ENCODE measurements at regions not wholly inside any gene's neighbourhood (a gene's known extent, or its start where the extent isn't known, plus 50 kb on each side); places are given as distances from the start of the nearest gene placed in this dataset.

DNA sequence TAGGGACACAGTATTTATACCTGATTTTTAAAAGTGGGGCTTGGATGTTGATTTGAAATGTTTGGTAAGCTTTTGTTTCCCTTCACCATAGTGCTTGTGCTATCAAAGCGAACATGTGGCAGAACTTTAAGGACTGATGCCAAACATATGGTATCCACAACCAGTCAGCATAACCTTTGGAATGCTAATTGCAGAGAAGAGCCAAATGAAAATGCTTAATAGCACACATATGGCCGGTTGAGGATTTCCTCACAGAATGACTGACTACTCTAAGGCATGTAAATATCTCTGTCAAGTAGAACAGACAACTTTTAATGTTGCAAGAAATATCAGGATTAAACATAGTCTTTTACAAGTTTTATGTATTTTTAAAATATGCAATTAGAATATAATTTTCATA lies 120.9 kb upstream of the COL3A1 start:
- no peak for DNase-seq

GRCh38 chr2:188865681-188866080 lies 108.5 kb upstream of the COL3A1 start:
- DNase-seq: no peak

- DNase-seq: no peak
These were observed 104.6 kb upstream of the COL3A1 start for GRCh38 chr2:188869550-188869949.

- DNase-seq: peak; percentile 3 to 15
These were observed 103.9 kb upstream of the COL3A1 start for GRCh38 chr2:188870289-188870688.

GRCh38 chr2:188875104-188875503 lies 99.1 kb upstream of the COL3A1 start:
- DNase-seq: no peak

DNA sequence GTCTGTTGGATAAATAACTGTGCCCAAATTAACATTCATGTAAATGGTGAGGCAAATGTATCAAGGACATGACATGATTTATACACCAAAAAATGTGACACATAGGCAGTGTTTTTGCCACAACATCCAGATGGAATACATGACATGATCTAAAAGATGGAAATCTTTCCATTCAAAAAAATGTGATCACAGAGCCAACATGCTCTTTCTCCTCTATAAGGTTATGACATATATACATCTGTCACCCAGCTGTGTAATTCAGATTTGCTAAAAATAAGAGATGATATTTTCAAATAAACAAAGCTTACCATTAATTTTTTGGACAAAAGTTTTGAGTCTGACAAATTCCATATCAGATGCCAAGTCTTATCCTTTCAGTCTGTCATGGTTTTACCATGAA lies 95.5 kb upstream of the COL3A1 start:
- DNase-seq: no peak

GRCh38 chr2:188880740-188881139 lies 93.4 kb upstream of the COL3A1 start:
- no peak for DNase-seq

GRCh38 chr2:188881434-188881833 lies 92.7 kb upstream of the COL3A1 start:
- no peak for DNase-seq

- no peak for DNase-seq
These were observed 90.1 kb upstream of the COL3A1 start for GRCh38 chr2:188884046-188884445.

- DNase-seq: no peak
These were observed 89.7 kb upstream of the COL3A1 start for GRCh38 chr2:188884517-188884916.

- DNase-seq: no peak
These were observed 85.0 kb upstream of the COL3A1 start for GRCh38 chr2:188889187-188889586.

- DNase-seq: no peak
These were observed 83.4 kb upstream of the COL3A1 start for GRCh38 chr2:188890755-188891154.

DNA sequence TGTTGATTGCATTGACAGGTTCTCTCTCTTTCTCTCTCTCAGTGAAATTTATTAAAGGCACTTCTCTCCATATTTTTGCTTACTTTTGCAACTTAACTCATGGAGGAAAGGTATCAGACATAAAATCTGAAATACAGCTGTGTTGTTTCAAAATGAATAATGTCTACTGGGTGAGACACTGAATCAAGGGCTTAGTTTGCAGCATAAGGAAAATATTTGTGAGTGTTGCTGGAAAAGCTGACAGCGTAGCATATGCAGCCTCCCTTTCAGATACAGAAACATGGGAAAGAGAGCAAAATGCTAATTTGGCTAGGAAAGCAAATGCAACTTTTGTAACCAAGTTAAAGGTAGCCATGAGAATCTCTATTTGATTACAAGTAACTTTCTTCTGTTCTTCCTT lies 81.5 kb upstream of the COL3A1 start:
- DNase-seq: no peak

GRCh38 chr2:188893972-188894371 lies 80.2 kb upstream of the COL3A1 start:
- no peak for DNase-seq

- no peak for DNase-seq
These were observed 79.2 kb upstream of the COL3A1 start for GRCh38 chr2:188894979-188895378.

GRCh38 chr2:188897096-188897495 lies 77.1 kb upstream of the COL3A1 start:
- no peak for DNase-seq

DNA sequence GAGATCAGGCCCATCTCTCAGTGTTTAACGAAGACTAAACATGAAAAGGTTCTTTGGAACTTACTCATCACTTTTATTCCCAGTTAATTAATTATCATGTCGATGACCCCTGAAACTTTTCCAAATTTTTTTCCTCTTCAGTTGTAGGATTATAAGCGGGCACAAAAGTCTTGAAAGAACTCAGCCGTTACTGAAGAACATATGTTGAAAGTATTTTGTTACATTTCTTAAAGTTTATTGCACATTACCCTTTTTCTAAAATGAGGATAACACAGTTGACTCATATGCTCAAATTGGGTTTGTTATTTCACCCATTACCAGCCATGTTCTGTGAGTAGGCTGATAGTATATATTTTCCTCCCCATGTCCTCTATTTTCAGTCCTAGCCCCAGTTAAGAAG lies 75.9 kb upstream of the COL3A1 start:
- DNase-seq: no peak

DNA sequence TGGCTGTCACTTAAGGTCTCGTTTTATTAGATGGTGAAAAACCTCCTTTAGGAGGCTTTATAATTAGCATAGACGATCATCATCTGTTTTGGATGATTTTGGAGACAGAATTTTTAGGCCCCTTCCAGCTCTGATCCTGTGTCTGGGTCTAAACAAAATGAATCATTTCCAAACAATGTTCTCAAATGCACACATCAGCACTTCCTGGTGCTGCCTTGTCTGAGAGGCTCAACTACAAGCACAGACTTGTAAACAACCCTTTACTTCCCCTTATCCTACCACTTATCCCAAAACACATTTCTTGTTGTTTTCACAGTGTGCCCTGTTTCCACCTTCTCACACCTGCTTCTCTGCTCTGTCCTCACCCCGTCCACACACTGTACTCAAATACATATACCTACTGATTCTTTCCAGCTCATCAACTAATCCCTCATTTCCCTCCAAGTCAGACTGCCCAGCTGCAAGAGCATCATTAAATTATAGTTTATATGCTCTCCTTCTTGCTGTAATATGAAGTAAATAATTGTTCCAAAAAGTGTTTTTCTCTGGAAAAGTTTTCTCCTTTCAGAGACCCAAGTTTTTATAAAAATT lies 71.2 kb upstream of the COL3A1 start:
- DNase-seq: no peak

GRCh38 chr2:188903740-188904139 lies 70.4 kb upstream of the COL3A1 start:
- no peak for DNase-seq

DNA sequence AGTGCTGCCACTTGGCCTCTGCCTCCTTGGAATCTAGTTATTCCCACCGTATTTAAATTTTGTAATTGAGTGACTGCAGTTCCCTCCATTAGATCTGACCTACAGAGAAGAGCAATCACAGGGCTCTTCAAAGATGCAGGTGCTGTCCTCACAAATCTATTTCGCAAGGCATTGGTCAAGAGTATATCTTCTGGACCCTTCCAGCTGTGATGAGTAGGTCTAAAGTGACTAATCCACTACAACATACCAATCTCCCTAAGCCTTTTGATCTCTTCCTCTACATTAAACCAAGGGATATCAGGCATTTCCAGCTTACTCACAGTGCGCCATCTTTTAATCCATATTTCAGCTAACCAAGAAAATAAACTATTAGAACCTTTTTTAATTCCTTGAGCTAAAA lies 65.1 kb upstream of the COL3A1 start:
- DNase-seq: no peak

GRCh38 chr2:188916736-188917135 lies 57.4 kb upstream of the COL3A1 start:
- no peak for DNase-seq

DNA sequence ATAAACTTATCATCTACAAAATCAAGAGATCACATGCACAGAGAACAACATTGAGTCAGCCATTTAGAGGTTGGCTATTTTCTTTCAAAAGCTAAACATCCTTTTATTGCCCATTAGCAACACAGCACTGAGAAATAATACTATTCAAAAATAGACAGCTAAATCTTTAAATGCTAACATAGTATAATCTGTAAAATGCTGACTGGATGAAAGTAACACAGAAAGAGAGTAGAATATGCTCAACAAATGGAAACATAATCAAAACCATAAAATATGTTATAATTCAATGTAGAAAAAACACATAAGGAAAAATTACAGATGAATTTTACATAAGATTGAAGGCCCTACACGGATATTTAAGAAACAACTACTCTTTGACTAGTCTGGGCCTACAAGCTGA lies 56.5 kb upstream of the COL3A1 start:
- DNase-seq: no peak

DNA sequence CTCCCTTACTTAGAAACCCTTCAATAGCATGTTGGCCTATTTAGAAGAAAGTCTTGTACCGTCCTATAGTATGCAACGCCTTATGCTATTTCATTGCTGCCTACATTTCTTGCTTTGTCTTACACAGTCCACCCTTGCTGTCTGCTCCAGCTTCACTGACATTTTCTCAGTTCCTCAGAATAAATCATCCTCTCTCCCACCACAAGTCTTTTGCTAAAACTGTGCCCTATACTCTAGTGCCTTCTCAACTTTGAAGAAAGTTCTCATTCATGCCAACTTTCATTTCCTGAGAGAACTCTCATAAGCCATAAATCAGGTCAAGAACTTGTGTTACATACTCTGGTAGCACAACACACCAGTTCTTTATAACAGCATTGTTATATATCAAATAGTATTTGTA lies 54.3 kb upstream of the COL3A1 start:
- DNase-seq: no peak

- DNase-seq: no peak
These were observed 52.0 kb upstream of the COL3A1 start for GRCh38 chr2:188922191-188922590.
